Keratinocyte (primary cell): ENCODE measurements at regions not wholly inside any gene's neighbourhood (a gene's known extent, or its start where the extent isn't known, plus 50 kb on each side); places are given as distances from the start of the nearest gene placed in this dataset.

Experiments
- EZH2 ChIP-seq: IDR thresholded peaks from one replicate; pipeline ENCODE4 v1.6.1; 2012; ENCODE audit warnings: inconsistent platforms, mild to moderate bottlenecking, low read length, moderate library complexity
- TF ChIP-seq, protein P1 (sequence below), 3 experiments: IDR thresholded peaks in 1 of 3; conservative IDR thresholded peaks in 1 of 3; optimal IDR thresholded peaks in 1 of 3; 2 replicates in 2 of 3; 3 replicates in 1 of 3; pipeline versions ENCODE3 to v1.5.1; 2011; ENCODE audit warnings: low read length in 3 of 3, mild to moderate bottlenecking in 3 of 3, moderate library complexity in 2 of 3, control low read depth in 1 of 3, inconsistent platforms in 1 of 3; ENCODE audit not compliant: insufficient read depth in 2 of 3; ENCODE audit errors: extremely low read depth in 1 of 3

- TF ChIP-seq, protein P1, sequence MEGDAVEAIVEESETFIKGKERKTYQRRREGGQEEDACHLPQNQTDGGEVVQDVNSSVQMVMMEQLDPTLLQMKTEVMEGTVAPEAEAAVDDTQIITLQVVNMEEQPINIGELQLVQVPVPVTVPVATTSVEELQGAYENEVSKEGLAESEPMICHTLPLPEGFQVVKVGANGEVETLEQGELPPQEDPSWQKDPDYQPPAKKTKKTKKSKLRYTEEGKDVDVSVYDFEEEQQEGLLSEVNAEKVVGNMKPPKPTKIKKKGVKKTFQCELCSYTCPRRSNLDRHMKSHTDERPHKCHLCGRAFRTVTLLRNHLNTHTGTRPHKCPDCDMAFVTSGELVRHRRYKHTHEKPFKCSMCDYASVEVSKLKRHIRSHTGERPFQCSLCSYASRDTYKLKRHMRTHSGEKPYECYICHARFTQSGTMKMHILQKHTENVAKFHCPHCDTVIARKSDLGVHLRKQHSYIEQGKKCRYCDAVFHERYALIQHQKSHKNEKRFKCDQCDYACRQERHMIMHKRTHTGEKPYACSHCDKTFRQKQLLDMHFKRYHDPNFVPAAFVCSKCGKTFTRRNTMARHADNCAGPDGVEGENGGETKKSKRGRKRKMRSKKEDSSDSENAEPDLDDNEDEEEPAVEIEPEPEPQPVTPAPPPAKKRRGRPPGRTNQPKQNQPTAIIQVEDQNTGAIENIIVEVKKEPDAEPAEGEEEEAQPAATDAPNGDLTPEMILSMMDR (optimal IDR thresholded peaks at IDR 0.05 in 1 of 3, IDR thresholded peaks at IDR 0.05 in 1 of 3, conservative IDR thresholded peaks at IDR 0.05 in 1 of 3; ENCODE audit: extremely low read depth in 1 of 3, insufficient read depth in 2 of 3, low read length in 3 of 3) = no peak
- no peak for TF ChIP-seq EZH2
Observed at GRCh38 chr4:180640193-180640592, 1603.0 kb upstream of the TENM3 start.
